OCI-LY1 (cell line): ENCODE measurements at regions not wholly inside any gene's neighbourhood (a gene's known extent, or its start where the extent isn't known, plus 50 kb on each side); places are given as distances from the start of the nearest gene placed in this dataset.

Experiments used
- CTCF ChIP-seq: fragments of 200-600 bp; sonication (generic), shearing (Covaris generic); IDR thresholded peaks from 2 replicates; pipeline ENCODE4 v1.5.1; 2017; ENCODE audit warnings: mild to moderate bottlenecking, antibody characterized with exemption, low read length, moderate library complexity, mixed read lengths
- EZH2 ChIP-seq: fragments of 200-600 bp; sonication (generic), shearing (Covaris generic); IDR thresholded peaks from 2 replicates; pipeline ENCODE4 v1.8.0; 2017; ENCODE audit warnings: borderline replicate concordance, mixed run types, mild to moderate bottlenecking, antibody characterized with exemption, low read length, moderate library complexity, mixed read lengths

DNA sequence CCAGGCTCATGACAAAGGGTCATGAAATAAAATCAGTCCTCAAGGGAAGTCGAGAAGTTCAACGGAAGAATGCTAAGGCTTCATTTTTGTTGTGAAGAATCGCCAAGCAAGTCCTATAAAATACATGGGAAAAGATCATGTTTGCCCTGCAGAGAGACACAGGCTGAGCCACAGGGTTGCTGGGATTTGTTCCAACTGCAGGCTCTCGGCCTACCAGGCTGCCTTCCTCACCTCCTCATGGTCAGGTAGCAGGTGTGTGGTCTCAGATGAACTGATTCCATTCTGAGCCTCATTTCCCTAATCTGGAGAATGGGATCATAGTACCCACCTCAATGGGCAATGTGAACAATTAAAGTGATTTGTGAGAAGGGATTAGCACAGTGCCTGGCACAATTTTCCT, 114.9 kb upstream of the SPATA13 start:
- TF ChIP-seq CTCF (no peak), EZH2 (no peak)
